HuH-7.5 (cell line): ENCODE measurements at regions not wholly inside any gene's neighbourhood (a gene's known extent, or its start where the extent isn't known, plus 50 kb on each side); places are given as distances from the start of the nearest gene placed in this dataset.
"Not testable (repeated sequence)": the region's sequence is repeated elsewhere in the genome, so short reads cannot be mapped to it uniquely, and the experiment has no call there.

Experiments used
- DNase-seq: peaks from one replicate; pipeline ENCODE4 v3.0.0; 2011; ENCODE audit warnings: low spot score

GRCh38 chr2:242108797-242109500, 239.4 kb downstream of the RTP5 start:
- DNase-seq = not testable (repeated sequence)

- not testable (repeated sequence) for DNase-seq
These were observed 240.3 kb downstream of the RTP5 start for GRCh38 chr2:242109819-242110218.

DNA sequence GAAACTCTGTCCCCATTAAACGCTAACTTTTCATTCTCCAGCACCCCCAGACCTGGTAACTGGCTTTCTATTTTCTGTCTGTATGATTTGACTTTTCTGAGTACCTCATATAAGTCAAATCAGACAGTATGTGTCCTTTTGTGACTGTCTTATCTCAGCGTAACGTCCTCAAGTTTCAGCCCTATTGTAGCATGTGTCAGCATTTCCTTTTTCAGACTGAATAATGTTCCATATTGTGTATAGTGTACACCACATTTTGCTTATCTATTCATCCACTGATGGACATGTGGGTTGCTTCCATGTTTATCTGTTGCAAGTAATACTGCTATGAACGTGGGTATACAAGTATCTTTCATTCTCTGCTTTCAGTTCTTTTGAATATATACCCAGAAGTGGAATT, 242.4 kb downstream of the RTP5 start:
- DNase-seq = not testable (repeated sequence)

GRCh38 chr2:242113492-242113891, 244.0 kb downstream of the RTP5 start:
- DNase-seq = not testable (repeated sequence)

GRCh38 chr2:242116676-242117075, 247.1 kb downstream of the RTP5 start:
- DNase-seq = not testable (repeated sequence)

GRCh38 chr2:242117305-242117704, 247.8 kb downstream of the RTP5 start:
- not testable (repeated sequence) for DNase-seq

GRCh38 chr2:242119682-242120081, 250.2 kb downstream of the RTP5 start:
- not testable (repeated sequence) for DNase-seq

- DNase-seq = not testable (repeated sequence)
These were observed 261.2 kb downstream of the RTP5 start for GRCh38 chr2:242130682-242131081.

DNA sequence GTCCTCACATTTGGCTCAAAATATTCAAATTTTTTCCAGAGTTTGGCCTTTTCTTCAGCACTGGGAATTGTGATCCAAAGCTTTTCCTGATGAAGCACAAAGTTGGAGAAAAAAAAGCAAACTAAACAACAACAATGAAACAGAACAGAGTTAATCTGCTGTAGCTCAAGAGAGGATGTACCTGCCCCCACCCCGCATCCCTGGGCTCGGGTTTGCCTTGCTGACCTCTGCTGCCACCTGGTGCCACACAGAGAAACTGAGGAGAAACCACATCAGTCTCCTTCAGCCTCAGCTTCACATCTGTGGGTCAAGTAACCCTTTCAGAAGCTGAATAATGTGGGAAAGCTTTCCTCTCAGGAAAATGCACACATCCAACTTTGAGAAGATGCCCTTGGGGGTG, 290.4 kb downstream of the RTP5 start:
- not testable (repeated sequence) for DNase-seq

GRCh38 chr2:242165115-242165514, 295.6 kb downstream of the RTP5 start:
- DNase-seq = not testable (repeated sequence)

DNA sequence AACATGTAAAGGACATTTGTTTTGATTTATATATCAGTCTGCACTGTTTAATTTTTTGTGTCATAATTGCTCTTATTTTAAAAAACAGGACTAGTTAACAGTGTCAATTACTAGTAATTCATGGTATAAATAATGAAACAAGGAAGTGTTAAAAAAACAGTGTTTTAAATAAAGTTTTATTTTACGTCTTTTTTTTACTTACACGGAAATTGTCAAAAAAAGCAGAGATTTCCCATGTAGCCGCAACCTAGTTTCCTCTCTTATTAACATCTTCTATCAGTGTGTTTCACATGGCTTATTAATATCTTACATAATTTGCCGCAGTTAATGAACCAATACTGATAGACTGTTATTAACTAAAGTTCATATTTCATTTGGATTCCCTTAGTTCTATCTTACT, 301.8 kb downstream of the RTP5 start:
- DNase-seq = not testable (repeated sequence)
